ENCODE measurements at regions not wholly inside any gene's neighbourhood (a gene's known extent, or its start where the extent isn't known, plus 50 kb on each side); places are given as distances from the start of the nearest gene placed in this dataset.

DNA sequence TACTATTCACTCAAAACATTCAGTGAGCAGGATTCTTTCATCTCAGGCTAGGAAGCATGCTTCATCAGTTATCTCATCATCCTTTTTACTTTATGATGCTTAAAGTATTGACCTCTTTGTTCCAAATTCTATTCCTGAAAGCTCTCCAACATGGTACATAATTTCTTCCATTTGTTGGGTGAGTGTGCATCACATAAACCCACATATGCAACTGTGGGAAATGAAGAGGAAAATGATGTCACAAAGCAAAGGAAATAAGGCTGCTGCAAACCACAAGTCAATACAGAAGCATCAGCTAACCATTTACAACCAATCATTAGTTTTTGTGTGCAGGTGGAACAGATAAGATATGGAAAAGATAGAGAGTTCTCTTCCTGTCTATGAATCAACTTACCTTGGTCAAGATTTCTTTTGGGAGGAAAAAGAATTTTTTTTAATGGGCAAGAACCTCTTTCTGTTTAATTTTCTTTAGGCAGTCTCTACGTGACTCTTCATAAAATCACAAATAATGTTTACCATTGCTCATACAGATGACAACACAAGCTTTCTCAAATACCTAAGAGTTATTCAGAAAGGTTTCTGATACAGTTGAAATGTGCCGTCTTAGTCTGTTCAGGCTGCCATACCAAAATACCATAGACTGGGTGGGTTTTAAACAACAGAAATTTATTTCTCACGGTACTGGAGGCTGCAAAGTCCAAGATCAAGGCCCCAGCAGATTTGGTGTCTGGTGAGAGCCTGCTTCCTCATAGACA, 259.9 kb downstream of the ADGRG6 start:
- Histone ChIP-seq H3K27ac (no peak overlapping the region), H3K9me3 (no peaks in the 10 kb centered on the region), H3K4me3 (no peak overlapping the region), H3K4me1 (no peaks in the 10 kb centered on the region), H3K36me3 (no peaks in the 10 kb centered on the region), H3K27me3 (ENCODE audit: low read depth) (no peaks in the 10 kb centered on the region)
- intact Hi-C loops (cut with DNase I) = no loop called here
- no peak for DNase-seq
- no peak for ATAC-seq
- TF ChIP-seq, protein P1, sequence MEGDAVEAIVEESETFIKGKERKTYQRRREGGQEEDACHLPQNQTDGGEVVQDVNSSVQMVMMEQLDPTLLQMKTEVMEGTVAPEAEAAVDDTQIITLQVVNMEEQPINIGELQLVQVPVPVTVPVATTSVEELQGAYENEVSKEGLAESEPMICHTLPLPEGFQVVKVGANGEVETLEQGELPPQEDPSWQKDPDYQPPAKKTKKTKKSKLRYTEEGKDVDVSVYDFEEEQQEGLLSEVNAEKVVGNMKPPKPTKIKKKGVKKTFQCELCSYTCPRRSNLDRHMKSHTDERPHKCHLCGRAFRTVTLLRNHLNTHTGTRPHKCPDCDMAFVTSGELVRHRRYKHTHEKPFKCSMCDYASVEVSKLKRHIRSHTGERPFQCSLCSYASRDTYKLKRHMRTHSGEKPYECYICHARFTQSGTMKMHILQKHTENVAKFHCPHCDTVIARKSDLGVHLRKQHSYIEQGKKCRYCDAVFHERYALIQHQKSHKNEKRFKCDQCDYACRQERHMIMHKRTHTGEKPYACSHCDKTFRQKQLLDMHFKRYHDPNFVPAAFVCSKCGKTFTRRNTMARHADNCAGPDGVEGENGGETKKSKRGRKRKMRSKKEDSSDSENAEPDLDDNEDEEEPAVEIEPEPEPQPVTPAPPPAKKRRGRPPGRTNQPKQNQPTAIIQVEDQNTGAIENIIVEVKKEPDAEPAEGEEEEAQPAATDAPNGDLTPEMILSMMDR (IDR thresholded peaks at IDR 0.05) = no peak

GRCh38 chr6:142562865-142563264, 261.1 kb downstream of the ADGRG6 start:
- Histone ChIP-seq H3K27me3 (ENCODE audit: low read depth) (no peaks in the 10 kb centered on the region), H3K4me1 (no peaks in the 10 kb centered on the region), H3K9me3 (no peaks in the 10 kb centered on the region), H3K27ac (no peak overlapping the region), H3K4me3 (no peak overlapping the region), H3K36me3 (no peaks in the 10 kb centered on the region)
- DNase-seq (no peak), ATAC-seq (no peak)
- intact Hi-C loops (cut with DNase I) = no loop called here
- TF ChIP-seq, protein P1 (IDR thresholded peaks at IDR 0.05) = no peak

GRCh38 chr6:142566628-142567396, 265.0 kb downstream of the ADGRG6 start:
- DNase-seq (no peak), ATAC-seq (peak; percentile 61 to 74)
- intact Hi-C loops (cut with DNase I) = no loop called here
- Histone ChIP-seq H3K9me3 (no peaks in the 10 kb centered on the region), H3K4me1 (peaks cover 10% of the 10 kb centered on the region), H3K27me3 (ENCODE audit: low read depth) (no peaks in the 10 kb centered on the region), H3K36me3 (no peaks in the 10 kb centered on the region), H3K27ac (no peak overlapping the region), H3K4me3 (no peak overlapping the region)
- TF ChIP-seq, protein P1 (IDR thresholded peaks at IDR 0.05) = peak; percentile 78

DNA sequence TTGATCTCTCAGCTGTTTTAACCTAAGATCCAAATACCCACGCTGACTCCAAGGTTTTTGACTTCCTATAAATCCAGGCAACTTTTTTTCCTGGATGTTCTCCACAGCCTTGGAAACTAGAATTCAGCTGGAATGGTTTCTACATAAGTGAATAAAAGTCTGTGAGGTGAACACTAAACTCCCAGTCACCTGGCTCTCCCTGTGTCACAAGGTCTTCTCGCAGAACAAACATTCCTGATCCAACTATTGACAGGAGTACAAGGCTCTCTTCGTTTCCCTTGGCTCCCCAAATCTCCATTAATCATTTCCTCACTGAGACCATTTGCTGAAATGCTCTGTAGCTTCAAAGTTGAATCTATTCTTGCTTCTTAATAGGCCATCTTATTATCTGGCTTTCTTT, 265.7 kb downstream of the ADGRG6 start:
- intact Hi-C loops (cut with DNase I) = no loop called here
- Histone ChIP-seq H3K4me1 (peaks cover 10% of the 10 kb centered on the region), H3K36me3 (no peaks in the 10 kb centered on the region), H3K27ac (no peak overlapping the region), H3K4me3 (no peak overlapping the region), H3K27me3 (ENCODE audit: low read depth) (no peaks in the 10 kb centered on the region), H3K9me3 (no peaks in the 10 kb centered on the region)
- TF ChIP-seq, protein P1 (IDR thresholded peaks at IDR 0.05) = no peak
- ATAC-seq (no peak), DNase-seq (no peak)

GRCh38 chr6:142568857-142569597, 267.2 kb downstream of the ADGRG6 start:
- TF ChIP-seq, protein P1 (IDR thresholded peaks at IDR 0.05) = no peak
- intact Hi-C loops (cut with DNase I) = no loop called here
- Histone ChIP-seq H3K4me1 (peaks cover 10% of the 10 kb centered on the region), H3K4me3 (no peak overlapping the region), H3K9me3 (no peaks in the 10 kb centered on the region), H3K36me3 (no peaks in the 10 kb centered on the region), H3K27ac (peak overlapping the region; percentile 37), H3K27me3 (ENCODE audit: low read depth) (no peaks in the 10 kb centered on the region)
- DNase-seq = no peak
- ATAC-seq = peak; percentile 37 to 75

Measured in lower lobe of right lung (tissue), 2 donors.